ENCODE measurements at regions not wholly inside any gene's neighbourhood (a gene's known extent, or its start where the extent isn't known, plus 50 kb on each side); places are given as distances from the start of the nearest gene placed in this dataset.
"Not testable (repeated sequence)": the region's sequence is repeated elsewhere in the genome, so short reads cannot be mapped to it uniquely, and the experiment has no call there.

DNA sequence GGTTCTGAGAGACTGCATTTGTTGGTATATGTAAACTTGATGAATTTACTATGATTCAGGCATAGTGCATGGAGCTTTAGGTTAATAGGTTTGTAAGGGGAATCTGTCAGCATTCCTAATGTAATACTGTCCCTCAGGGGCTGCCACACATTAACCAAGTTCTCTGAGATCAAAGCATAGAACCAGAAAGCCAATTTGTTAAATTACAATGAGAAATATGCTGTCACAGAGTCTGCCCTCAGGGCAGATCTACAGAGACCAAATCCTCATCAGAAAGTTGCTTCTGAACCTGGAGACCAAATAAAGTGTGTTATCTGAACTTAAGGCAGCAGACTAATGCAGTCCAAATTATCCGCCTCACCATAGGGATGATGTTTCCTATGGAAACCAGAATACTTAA lies 250.8 kb upstream of the HTR1E start:
- Histone ChIP-seq H3K4me3 (ENCODE audit: severe bottlenecking) (no peak overlapping the region), H3K36me3 (ENCODE audit: low read depth) (no peaks in the 10 kb centered on the region; the same call in 1 of the 2 replicates), H3K27ac (ENCODE audit: poor library complexity, severe bottlenecking) (no peak overlapping the region), H3K9me3 (ENCODE audit: severe bottlenecking) (no peaks in the 10 kb centered on the region), H3K27me3 (ENCODE audit: insufficient read depth, poor library complexity, severe bottlenecking) (no peaks in the 10 kb centered on the region), H3K4me1 (ENCODE audit: insufficient read depth, poor library complexity, severe bottlenecking) (no peaks in the 10 kb centered on the region)
- TF ChIP-seq, protein P1, sequence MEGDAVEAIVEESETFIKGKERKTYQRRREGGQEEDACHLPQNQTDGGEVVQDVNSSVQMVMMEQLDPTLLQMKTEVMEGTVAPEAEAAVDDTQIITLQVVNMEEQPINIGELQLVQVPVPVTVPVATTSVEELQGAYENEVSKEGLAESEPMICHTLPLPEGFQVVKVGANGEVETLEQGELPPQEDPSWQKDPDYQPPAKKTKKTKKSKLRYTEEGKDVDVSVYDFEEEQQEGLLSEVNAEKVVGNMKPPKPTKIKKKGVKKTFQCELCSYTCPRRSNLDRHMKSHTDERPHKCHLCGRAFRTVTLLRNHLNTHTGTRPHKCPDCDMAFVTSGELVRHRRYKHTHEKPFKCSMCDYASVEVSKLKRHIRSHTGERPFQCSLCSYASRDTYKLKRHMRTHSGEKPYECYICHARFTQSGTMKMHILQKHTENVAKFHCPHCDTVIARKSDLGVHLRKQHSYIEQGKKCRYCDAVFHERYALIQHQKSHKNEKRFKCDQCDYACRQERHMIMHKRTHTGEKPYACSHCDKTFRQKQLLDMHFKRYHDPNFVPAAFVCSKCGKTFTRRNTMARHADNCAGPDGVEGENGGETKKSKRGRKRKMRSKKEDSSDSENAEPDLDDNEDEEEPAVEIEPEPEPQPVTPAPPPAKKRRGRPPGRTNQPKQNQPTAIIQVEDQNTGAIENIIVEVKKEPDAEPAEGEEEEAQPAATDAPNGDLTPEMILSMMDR (IDR thresholded peaks at IDR 0.05; ENCODE audit: poor library complexity, severe bottlenecking), result no peak
- DNase-seq (ENCODE audit: low spot score), result no peak
- ATAC-seq (ENCODE audit: low read depth), result no peak

DNA sequence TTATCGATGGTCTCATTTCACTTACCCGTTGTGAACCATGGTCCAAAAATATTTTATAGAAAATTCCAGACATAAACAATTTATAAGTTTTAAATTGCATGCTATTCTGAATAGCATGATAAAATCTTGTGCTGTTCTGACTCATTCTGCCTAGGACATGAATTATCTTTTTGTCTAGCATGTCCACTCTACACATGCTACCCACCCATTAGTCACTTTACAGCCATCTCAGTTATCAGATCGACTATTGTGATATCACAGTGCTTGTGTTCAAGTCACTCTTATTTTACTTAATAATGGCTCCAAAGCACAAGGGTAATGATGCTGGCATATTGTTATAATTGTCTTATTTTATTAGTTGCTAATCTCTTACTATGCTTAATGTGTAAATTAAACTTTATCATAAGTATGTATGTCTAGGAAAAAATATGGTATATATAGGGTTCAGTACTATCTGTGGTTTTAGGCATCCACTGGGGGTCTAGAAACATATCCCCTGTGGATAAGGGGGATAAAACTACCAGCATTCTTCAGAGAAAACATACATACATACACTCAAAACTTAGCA lies 252.0 kb upstream of the HTR1E start:
- no peaks in the 10 kb centered on the region for H3K9me3 ChIP-seq (ENCODE audit: severe bottlenecking)
- no peaks in the 10 kb centered on the region for H3K4me1 ChIP-seq (ENCODE audit: insufficient read depth, poor library complexity, severe bottlenecking)
- no peak for ATAC-seq (ENCODE audit: low read depth)
- no peak overlapping the region for H3K4me3 ChIP-seq (ENCODE audit: severe bottlenecking)
- H3K27ac ChIP-seq (ENCODE audit: poor library complexity, severe bottlenecking), result no peak overlapping the region
- DNase-seq (ENCODE audit: low spot score), result no peak
- TF ChIP-seq, protein P1 (IDR thresholded peaks at IDR 0.05; ENCODE audit: poor library complexity, severe bottlenecking), result no peak
- H3K36me3 ChIP-seq (ENCODE audit: low read depth), result no peaks in the 10 kb centered on the region; the same call in 1 of the 2 replicates
- H3K27me3 ChIP-seq (ENCODE audit: insufficient read depth, poor library complexity, severe bottlenecking), result no peaks in the 10 kb centered on the region

DNA sequence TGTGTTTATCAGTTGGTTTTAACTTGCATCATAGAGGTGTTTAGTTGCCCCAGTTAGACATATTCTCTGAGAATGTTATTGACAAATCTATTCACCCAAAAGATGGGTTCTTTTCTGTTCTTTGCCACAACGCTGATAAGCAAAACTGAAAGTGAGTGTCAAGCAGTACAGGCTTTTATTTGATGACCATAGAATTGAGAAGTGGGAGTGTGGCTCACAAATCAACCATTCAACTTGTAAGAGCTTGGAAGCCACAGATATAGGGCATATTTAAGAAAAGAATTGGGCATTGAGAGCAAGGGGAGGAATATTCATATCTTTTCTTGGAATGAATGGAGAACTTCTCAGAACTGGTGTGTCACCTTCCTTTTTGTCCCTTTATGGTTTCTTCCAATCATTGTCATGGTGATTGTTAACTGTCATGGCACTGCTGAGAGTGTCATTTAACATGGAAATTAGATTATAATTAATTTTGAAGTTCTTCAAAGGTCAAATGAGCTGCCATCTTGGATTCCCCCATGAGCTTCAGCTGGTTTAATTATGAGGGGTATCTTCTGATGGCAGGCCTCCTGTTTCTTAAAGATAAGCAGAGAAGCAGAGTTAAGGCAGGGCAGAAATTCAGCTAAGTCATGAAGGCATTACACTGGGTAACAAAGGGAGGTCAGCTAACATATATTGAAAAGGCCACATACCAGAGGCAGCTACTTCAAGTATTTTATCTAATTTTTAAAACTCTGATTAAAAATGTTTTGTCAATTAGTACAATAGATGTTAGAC lies 254.0 kb upstream of the HTR1E start:
- DNase-seq (ENCODE audit: low spot score) (no peak), ATAC-seq (ENCODE audit: low read depth) (no peak)
- Histone ChIP-seq H3K27ac (ENCODE audit: poor library complexity, severe bottlenecking) (no peak overlapping the region), H3K4me3 (ENCODE audit: severe bottlenecking) (no peak overlapping the region), H3K36me3 (ENCODE audit: low read depth) (no peaks in the 10 kb centered on the region; the same call in 1 of the 2 replicates), H3K27me3 (ENCODE audit: insufficient read depth, poor library complexity, severe bottlenecking) (no peaks in the 10 kb centered on the region), H3K4me1 (ENCODE audit: insufficient read depth, poor library complexity, severe bottlenecking) (no peaks in the 10 kb centered on the region), H3K9me3 (ENCODE audit: severe bottlenecking) (no peaks in the 10 kb centered on the region)
- TF ChIP-seq, protein P1 (IDR thresholded peaks at IDR 0.05; ENCODE audit: poor library complexity, severe bottlenecking), result no peak

DNA sequence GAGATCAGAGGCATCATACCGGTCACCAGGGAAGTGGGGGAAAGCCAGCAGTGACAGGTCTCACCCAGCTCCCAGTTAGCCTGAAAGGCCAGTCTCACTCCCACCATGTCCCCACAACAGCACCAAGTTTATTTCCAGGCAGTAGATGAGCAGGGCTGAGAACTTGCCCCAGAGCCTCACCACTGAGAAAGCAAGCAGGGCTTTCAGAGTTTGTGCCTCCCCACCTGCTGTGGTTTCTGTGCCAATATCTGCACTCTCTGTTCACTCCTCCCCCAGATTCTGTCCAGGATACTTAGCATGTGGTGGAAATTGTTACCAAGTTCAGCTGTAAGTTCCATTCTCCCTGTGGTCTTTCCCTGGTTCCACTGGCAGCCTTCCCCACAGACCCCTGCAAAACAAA lies 255.0 kb upstream of the HTR1E start:
- no peak for ATAC-seq (ENCODE audit: low read depth)
- TF ChIP-seq, protein P1 (IDR thresholded peaks at IDR 0.05; ENCODE audit: poor library complexity, severe bottlenecking), result no peak
- no peak for DNase-seq (ENCODE audit: low spot score)
- no peak overlapping the region for H3K27ac ChIP-seq (ENCODE audit: poor library complexity, severe bottlenecking)
- H3K36me3 ChIP-seq (ENCODE audit: low read depth), result no peaks in the 10 kb centered on the region; the same call in 1 of the 2 replicates
- H3K4me3 ChIP-seq (ENCODE audit: severe bottlenecking), result no peak overlapping the region
- no peaks in the 10 kb centered on the region for H3K4me1 ChIP-seq (ENCODE audit: insufficient read depth, poor library complexity, severe bottlenecking)
- H3K9me3 ChIP-seq (ENCODE audit: severe bottlenecking), result no peaks in the 10 kb centered on the region
- no peaks in the 10 kb centered on the region for H3K27me3 ChIP-seq (ENCODE audit: insufficient read depth, poor library complexity, severe bottlenecking)

DNA sequence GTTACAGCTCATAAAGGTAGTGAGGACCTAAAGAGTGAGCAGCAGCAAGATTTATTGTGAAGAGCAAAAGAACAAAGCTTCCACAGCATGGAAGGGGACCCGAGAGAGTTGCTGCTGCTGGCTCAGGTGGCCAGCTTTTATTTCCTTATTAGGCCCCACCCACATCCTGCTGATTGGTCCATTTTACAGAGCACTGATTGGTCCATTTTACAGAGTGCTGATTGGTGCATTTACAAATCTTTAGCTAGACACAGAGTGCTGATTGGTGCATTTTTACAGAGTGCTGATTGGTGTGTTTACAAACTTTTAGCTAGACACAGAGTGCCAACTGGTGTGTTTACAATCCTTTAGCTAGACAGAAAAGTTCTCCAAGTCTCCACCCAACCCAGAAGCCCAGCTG lies 256.2 kb upstream of the HTR1E start:
- ATAC-seq (ENCODE audit: low read depth); DNase-seq (ENCODE audit: low spot score); H3K27ac ChIP-seq (ENCODE audit: poor library complexity, severe bottlenecking); H3K36me3 ChIP-seq (ENCODE audit: low read depth); H3K4me3 ChIP-seq (ENCODE audit: severe bottlenecking); H3K4me1 ChIP-seq (ENCODE audit: insufficient read depth, poor library complexity, severe bottlenecking); H3K27me3 ChIP-seq (ENCODE audit: insufficient read depth, poor library complexity, severe bottlenecking); H3K9me3 ChIP-seq (ENCODE audit: severe bottlenecking): not testable (repeated sequence)

DNA sequence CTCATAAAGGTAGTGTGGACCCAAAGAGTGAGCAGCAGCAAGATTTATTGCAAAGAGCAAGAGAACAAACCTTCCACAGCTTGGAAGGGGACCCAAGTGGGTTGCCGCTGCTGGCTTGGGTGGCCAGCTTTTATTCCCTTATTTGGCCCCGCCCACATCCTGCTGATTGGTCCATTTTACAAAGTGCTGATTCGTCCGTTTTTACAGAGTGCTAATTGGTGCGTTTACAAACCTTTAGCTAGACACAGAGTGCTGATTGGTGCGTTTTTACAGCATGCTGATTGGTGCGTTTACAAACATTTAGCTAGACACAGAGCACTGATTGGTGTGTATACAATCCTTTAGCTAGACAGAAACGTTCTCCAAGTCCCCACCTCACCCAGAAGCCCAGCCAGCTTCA lies 265.2 kb upstream of the HTR1E start:
- not testable (repeated sequence) for H3K27me3 ChIP-seq (ENCODE audit: insufficient read depth, poor library complexity, severe bottlenecking); H3K27ac ChIP-seq (ENCODE audit: poor library complexity, severe bottlenecking); H3K36me3 ChIP-seq (ENCODE audit: low read depth); H3K9me3 ChIP-seq (ENCODE audit: severe bottlenecking); H3K4me3 ChIP-seq (ENCODE audit: severe bottlenecking); H3K4me1 ChIP-seq (ENCODE audit: insufficient read depth, poor library complexity, severe bottlenecking); ATAC-seq (ENCODE audit: low read depth); DNase-seq (ENCODE audit: low spot score)

All from RWPE2 (cell line).